Osteocyte (in vitro differentiated cells): ENCODE measurements at regions not wholly inside any gene's neighbourhood (a gene's known extent, or its start where the extent isn't known, plus 50 kb on each side); places are given as distances from the start of the nearest gene placed in this dataset.

Source experiments
- DNase-seq: peaks from one replicate; pipeline ENCODE4 v3.0.0; 2021; ENCODE audit warnings: mixed read lengths; ENCODE audit not compliant: unreplicated experiment; ENCODE audit errors: extremely low spot score
- H3K27ac Mint-ChIP-seq: one replicate; pipeline ENCODE4 v1.8.0; 2021; ENCODE audit warnings: mild to moderate bottlenecking, mixed read lengths; ENCODE audit not compliant: unreplicated experiment
- H3K27me3 Mint-ChIP-seq: one replicate; pipeline ENCODE4 v1.8.0; 2021; ENCODE audit warnings: mixed read lengths; ENCODE audit not compliant: unreplicated experiment
- H3K36me3 Mint-ChIP-seq: one replicate; pipeline ENCODE4 v1.8.0; 2021; ENCODE audit warnings: mixed read lengths; ENCODE audit not compliant: unreplicated experiment
- H3K4me1 Mint-ChIP-seq: one replicate; pipeline ENCODE4 v1.8.0; 2021; ENCODE audit warnings: mixed read lengths; ENCODE audit not compliant: unreplicated experiment
- H3K4me3 Mint-ChIP-seq: one replicate; pipeline ENCODE4 v1.8.0; 2021; ENCODE audit warnings: mild to moderate bottlenecking, moderate library complexity, mixed read lengths; ENCODE audit not compliant: unreplicated experiment
- H3K9me3 Mint-ChIP-seq: one replicate; pipeline ENCODE4 v1.8.0; 2021; ENCODE audit warnings: mixed read lengths; ENCODE audit not compliant: unreplicated experiment
- TF ChIP-seq, protein P1 (sequence below): fragments of 200-600 bp; sonication (generic); IDR thresholded peaks from 2 replicates; pipeline ENCODE4 v1.5.0; 2021; ENCODE audit warnings: antibody characterized with exemption, mild to moderate bottlenecking, moderate library complexity

GRCh38 chr2:23107327-23107941, 277.5 kb upstream of the KLHL29 start:
- H3K27me3 Mint-ChIP-seq: no peaks in the 10 kb centered on the region
- H3K27ac Mint-ChIP-seq: no peak overlapping the region
- H3K36me3 Mint-ChIP-seq: no peaks in the 10 kb centered on the region

DNA sequence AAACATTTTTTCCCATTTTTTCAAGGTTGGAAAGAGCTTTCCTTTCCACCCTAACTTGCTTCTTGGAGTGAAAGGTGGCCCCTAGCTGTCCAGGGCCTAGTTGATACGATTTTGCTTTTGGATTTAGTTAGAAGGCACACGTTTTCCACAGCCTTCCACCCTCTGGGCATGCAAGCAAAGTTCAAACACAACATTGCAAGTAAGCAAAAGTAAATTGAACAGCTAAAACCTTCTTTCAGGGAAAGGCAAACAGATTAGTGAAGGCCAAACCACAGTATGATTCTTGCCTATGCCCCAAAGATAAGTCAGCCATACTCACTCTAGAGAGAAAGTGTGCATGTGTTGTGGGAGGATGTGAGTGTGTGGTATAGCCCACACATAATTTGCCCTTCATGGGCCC, 273.7 kb upstream of the KLHL29 start:
- Mint-ChIP-seq H3K4me3 (no peak overlapping the region), H3K4me1 (no peaks in the 10 kb centered on the region), H3K27ac (no peak overlapping the region), H3K9me3 (peaks cover 14% of the 10 kb centered on the region), H3K27me3 (no peaks in the 10 kb centered on the region), H3K36me3 (no peaks in the 10 kb centered on the region)
- TF ChIP-seq, protein P1, sequence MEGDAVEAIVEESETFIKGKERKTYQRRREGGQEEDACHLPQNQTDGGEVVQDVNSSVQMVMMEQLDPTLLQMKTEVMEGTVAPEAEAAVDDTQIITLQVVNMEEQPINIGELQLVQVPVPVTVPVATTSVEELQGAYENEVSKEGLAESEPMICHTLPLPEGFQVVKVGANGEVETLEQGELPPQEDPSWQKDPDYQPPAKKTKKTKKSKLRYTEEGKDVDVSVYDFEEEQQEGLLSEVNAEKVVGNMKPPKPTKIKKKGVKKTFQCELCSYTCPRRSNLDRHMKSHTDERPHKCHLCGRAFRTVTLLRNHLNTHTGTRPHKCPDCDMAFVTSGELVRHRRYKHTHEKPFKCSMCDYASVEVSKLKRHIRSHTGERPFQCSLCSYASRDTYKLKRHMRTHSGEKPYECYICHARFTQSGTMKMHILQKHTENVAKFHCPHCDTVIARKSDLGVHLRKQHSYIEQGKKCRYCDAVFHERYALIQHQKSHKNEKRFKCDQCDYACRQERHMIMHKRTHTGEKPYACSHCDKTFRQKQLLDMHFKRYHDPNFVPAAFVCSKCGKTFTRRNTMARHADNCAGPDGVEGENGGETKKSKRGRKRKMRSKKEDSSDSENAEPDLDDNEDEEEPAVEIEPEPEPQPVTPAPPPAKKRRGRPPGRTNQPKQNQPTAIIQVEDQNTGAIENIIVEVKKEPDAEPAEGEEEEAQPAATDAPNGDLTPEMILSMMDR: no peak
- no peak for DNase-seq

More at GRCh38 chr2:23107327-23107941, 277.5 kb upstream of the KLHL29 start:
- H3K9me3 Mint-ChIP-seq: peaks cover 19% of the 10 kb centered on the region
- DNase-seq: no peak
- no peaks in the 10 kb centered on the region for H3K4me1 Mint-ChIP-seq
- no peak overlapping the region for H3K4me3 Mint-ChIP-seq
- TF ChIP-seq, protein P1: no peak

GRCh38 chr2:23112517-23112916, 272.5 kb upstream of the KLHL29 start:
- H3K36me3 Mint-ChIP-seq: no peaks in the 10 kb centered on the region
- no peaks in the 10 kb centered on the region for H3K4me1 Mint-ChIP-seq
- no peak overlapping the region for H3K4me3 Mint-ChIP-seq
- no peak for DNase-seq
- H3K9me3 Mint-ChIP-seq: peaks cover 14% of the 10 kb centered on the region
- TF ChIP-seq, protein P1: no peak
- no peak overlapping the region for H3K27ac Mint-ChIP-seq
- no peaks in the 10 kb centered on the region for H3K27me3 Mint-ChIP-seq

DNA sequence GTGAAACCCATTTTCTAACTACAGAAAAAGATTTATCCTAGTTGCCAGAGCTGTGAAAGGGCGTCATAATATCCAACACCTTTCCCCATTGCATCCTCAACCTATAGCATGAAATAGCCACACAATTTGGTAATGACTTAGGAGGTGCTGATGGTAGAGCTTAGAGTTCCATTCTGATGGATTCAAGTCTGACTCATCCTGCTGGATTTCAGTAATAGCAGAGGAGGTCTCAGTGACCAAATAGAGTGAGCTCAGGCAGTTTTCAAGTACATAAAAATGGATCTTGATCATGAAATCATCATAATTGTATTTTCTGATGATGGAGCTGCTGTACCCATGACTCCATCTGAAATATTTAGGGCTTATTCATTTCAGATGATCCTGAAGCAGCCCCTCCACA, 270.7 kb upstream of the KLHL29 start:
- no peak overlapping the region for H3K4me3 Mint-ChIP-seq
- DNase-seq: no peak
- TF ChIP-seq, protein P1: no peak
- H3K36me3 Mint-ChIP-seq: no peaks in the 10 kb centered on the region
- H3K9me3 Mint-ChIP-seq: peaks cover 14% of the 10 kb centered on the region
- no peaks in the 10 kb centered on the region for H3K4me1 Mint-ChIP-seq
- no peak overlapping the region for H3K27ac Mint-ChIP-seq
- H3K27me3 Mint-ChIP-seq: no peaks in the 10 kb centered on the region

GRCh38 chr2:23118313-23118712, 266.7 kb upstream of the KLHL29 start:
- H3K27ac Mint-ChIP-seq: no peak overlapping the region
- no peaks in the 10 kb centered on the region for H3K4me1 Mint-ChIP-seq
- TF ChIP-seq, protein P1: no peak
- DNase-seq: no peak
- H3K9me3 Mint-ChIP-seq: peaks cover 7% of the 10 kb centered on the region
- no peaks in the 10 kb centered on the region for H3K36me3 Mint-ChIP-seq
- no peak overlapping the region for H3K4me3 Mint-ChIP-seq
- no peaks in the 10 kb centered on the region for H3K27me3 Mint-ChIP-seq
